WTC11 (cell line): ENCODE measurements at regions not wholly inside any gene's neighbourhood (a gene's known extent, or its start where the extent isn't known, plus 50 kb on each side); places are given as distances from the start of the nearest gene placed in this dataset.

Experiments
- ATAC-seq: fragments of 200-7000 bp; cut with Tn5 transposase; 2 replicates; pipeline ENCODE4 v1.10.0; 2021; ENCODE audit warnings: mild to moderate bottlenecking, moderate library complexity
- CTCF ChIA-PET: fragments of 300-600 bp; sonication (Branson Sonifier 250); formaldehyde crosslinking; loops from one replicate; lab custom pipeline; 2021; ENCODE audit warnings: antibody characterized with exemption; lab: Charles Lee
- POLR2A ChIA-PET: fragments of 350-600 bp; sonication (Branson Sonifier 250); formaldehyde crosslinking; loops from one replicate; lab custom pipeline; 2021; ENCODE audit warnings: antibody characterized with exemption; lab: Charles Lee
- DNase-seq: peaks from one replicate; pipeline ENCODE4 v3.0.0; 2021; ENCODE audit warnings: low spot score
- H3K27ac Mint-ChIP-seq: 2 replicates; pipeline ENCODE4 v1.8.0; 2021; ENCODE audit warnings: mixed read lengths
- H3K27me3 Mint-ChIP-seq: 2 replicates; pipeline ENCODE4 v1.8.0; 2021; ENCODE audit warnings: low read depth, mild to moderate bottlenecking, moderate library complexity, mixed read lengths
- H3K36me3 Mint-ChIP-seq: 2 replicates; pipeline ENCODE4 v1.8.0; 2021; ENCODE audit warnings: mixed read lengths
- H3K4me1 Mint-ChIP-seq: 2 replicates; pipeline ENCODE4 v1.8.0; 2022; ENCODE audit warnings: mixed read lengths
- H3K4me3 Mint-ChIP-seq: 2 replicates; pipeline ENCODE4 v1.8.0; 2021; ENCODE audit warnings: mild to moderate bottlenecking, moderate library complexity, mixed read lengths
- H3K9me3 Mint-ChIP-seq: 2 replicates; pipeline ENCODE4 v1.8.0; 2021; ENCODE audit warnings: mixed read lengths
- CBFB ChIP-seq: sonication (generic); formaldehyde crosslinking; IDR thresholded peaks from 2 replicates; pipeline ENCODE4 v1.8.1; 2022; ENCODE audit warnings: mild to moderate bottlenecking, low read depth, missing genetic modification reagents
- ESRRA ChIP-seq: sonication (generic); formaldehyde crosslinking; IDR thresholded peaks from 2 replicates; pipeline ENCODE4 v1.8.1; 2022; ENCODE audit warnings: mild to moderate bottlenecking, missing genetic modification reagents, borderline replicate concordance
- ETV6 ChIP-seq: sonication (generic); formaldehyde crosslinking; IDR thresholded peaks from 2 replicates; pipeline ENCODE4 v1.8.1; 2022; ENCODE audit warnings: mild to moderate bottlenecking, missing genetic modification reagents
- GABPB1 ChIP-seq: sonication (generic); formaldehyde crosslinking; IDR thresholded peaks from 2 replicates; pipeline ENCODE4 v1.8.1; 2023; ENCODE audit warnings: mild to moderate bottlenecking, missing genetic modification reagents
- HMGA2 ChIP-seq: fragments of 250-450 bp; sonication (Bioruptor Pico); IDR thresholded peaks from 2 replicates; pipeline ENCODE4 v1.4.0; 2021; ENCODE audit warnings: mild to moderate bottlenecking, moderate library complexity
- IRF2 ChIP-seq: sonication (generic); formaldehyde crosslinking; IDR thresholded peaks from 2 replicates; pipeline ENCODE4 v1.8.0; 2022; ENCODE audit warnings: low read depth, missing genetic modification reagents, borderline replicate concordance
- MXD4 ChIP-seq: fragments of 250-450 bp; sonication (Bioruptor Pico); IDR thresholded peaks from 2 replicates; pipeline ENCODE4 v1.8.0; 2021; ENCODE audit warnings: mild to moderate bottlenecking, moderate library complexity, borderline replicate concordance
- NFYB ChIP-seq: sonication (generic); formaldehyde crosslinking; conservative IDR thresholded peaks from 2 replicates; pipeline ENCODE4 v1.8.0; 2022; ENCODE audit warnings: low read depth, missing genetic modification reagents
- SMAD4 ChIP-seq: sonication (generic); formaldehyde crosslinking; IDR thresholded peaks from 2 replicates; pipeline ENCODE4 v1.8.0; 2022; ENCODE audit warnings: mild to moderate bottlenecking, missing genetic modification reagents
- ZNF138 ChIP-seq: sonication (generic); formaldehyde crosslinking; conservative IDR thresholded peaks from 2 replicates; pipeline ENCODE4 v1.8.1; 2022; ENCODE audit warnings: mild to moderate bottlenecking, moderate library complexity, missing genetic modification reagents
- ZNF263 ChIP-seq: sonication (generic); formaldehyde crosslinking; IDR thresholded peaks from 2 replicates; pipeline ENCODE4 v1.8.1; 2022; ENCODE audit warnings: low read depth, mild to moderate bottlenecking, moderate library complexity, missing genetic modification reagents
- ZNF416 ChIP-seq: fragments of 250-450 bp; sonication (Bioruptor Pico); IDR thresholded peaks from 2 replicates; pipeline ENCODE4 v1.9.0; 2021; ENCODE audit warnings: mild to moderate bottlenecking, inconsistent platforms
- TF ChIP-seq, protein P1 (sequence below): fragments of 250-450 bp; sonication (Bioruptor Pico); IDR thresholded peaks from 2 replicates; pipeline ENCODE4 v1.8.0; 2021; ENCODE audit warnings: mild to moderate bottlenecking
- TF ChIP-seq, protein P2 (sequence below): sonication (generic); formaldehyde crosslinking; IDR thresholded peaks from 2 replicates; pipeline ENCODE4 v1.8.1; 2022; ENCODE audit warnings: low read depth, missing genetic modification reagents, borderline replicate concordance
- TF ChIP-seq, protein P3 (sequence below): sonication (generic); formaldehyde crosslinking; IDR thresholded peaks from 2 replicates; pipeline ENCODE4 v1.8.1; 2023; ENCODE audit warnings: mild to moderate bottlenecking, moderate library complexity, missing genetic modification reagents
- TF ChIP-seq, protein P4 (sequence below): sonication (generic); formaldehyde crosslinking; IDR thresholded peaks from 2 replicates; pipeline ENCODE4 v1.8.0; 2022; ENCODE audit warnings: mild to moderate bottlenecking, missing genetic modification reagents
- TF ChIP-seq, protein P5 (sequence below): sonication (generic); formaldehyde crosslinking; IDR thresholded peaks from 2 replicates; pipeline ENCODE4 v1.8.1; 2022; ENCODE audit warnings: mild to moderate bottlenecking, moderate library complexity, missing genetic modification reagents
- TF ChIP-seq, protein P6 (sequence below): sonication (generic); formaldehyde crosslinking; IDR thresholded peaks from 2 replicates; pipeline ENCODE4 v1.8.1; 2022; ENCODE audit warnings: missing genetic modification reagents, borderline replicate concordance
- TF ChIP-seq, protein P7 (sequence below): fragments of 250-450 bp; sonication (Bioruptor Pico); IDR thresholded peaks from 2 replicates; pipeline ENCODE4 v1.9.0; 2021; ENCODE audit warnings: mild to moderate bottlenecking, borderline replicate concordance
- TF ChIP-seq, protein P8 (sequence below): sonication (generic); formaldehyde crosslinking; IDR thresholded peaks from 2 replicates; pipeline ENCODE4 v1.8.0; 2023; ENCODE audit warnings: missing genetic modification reagents

DNA sequence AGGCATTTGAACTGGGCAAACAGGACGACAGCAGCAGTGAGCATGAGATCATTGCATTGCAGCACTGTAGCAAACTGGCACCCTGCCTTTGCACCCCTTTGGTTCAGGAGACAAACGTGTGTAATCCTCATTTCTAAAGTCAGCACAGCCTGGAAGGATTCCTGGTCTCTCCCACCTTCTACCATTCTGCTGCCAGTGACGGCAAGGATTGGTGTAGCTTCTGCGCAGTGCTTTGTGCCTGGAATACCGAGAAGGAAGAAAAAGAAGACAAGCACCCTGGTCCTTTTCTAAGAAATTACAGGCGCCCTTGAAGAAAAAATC lies 805.3 kb downstream of the USP25 start:
- CTCF ChIA-PET, result no interaction called here

DNA sequence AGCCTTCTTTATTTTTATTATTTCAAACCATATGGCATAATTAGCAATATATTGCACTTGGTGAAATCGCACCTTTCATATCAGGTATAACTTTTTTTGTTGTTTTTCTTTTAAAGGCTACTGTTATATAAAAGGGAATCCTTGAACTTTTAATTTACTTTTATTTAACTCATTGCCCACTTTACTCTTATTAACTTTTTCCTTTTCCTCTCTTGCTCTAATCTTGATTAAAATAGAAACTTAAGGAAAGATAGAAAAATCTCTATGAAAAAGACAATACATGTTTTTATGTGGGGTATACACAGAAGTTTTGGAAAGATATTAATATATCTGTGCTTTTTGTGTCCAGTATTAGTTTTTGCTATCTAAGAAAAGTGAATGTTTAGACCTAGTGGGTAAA lies 805.8 kb downstream of the USP25 start:
- Mint-ChIP-seq H3K9me3 (peaks cover 13% of the 10 kb centered on the region), H3K27me3 (no peaks in the 10 kb centered on the region), H3K4me3 (no peak overlapping the region), H3K36me3 (peaks cover 6% of the 10 kb centered on the region; the same call in 1 of the 2 replicates), H3K27ac (no peak overlapping the region), H3K4me1 (peaks cover 6% of the 10 kb centered on the region; the same call in 1 of the 2 replicates)
- ChIA-PET POLR2A (no interaction called here), CTCF (no interaction called here)
- DNase-seq, result no peak
- no peak for ATAC-seq
- TF ChIP-seq, protein P1, sequence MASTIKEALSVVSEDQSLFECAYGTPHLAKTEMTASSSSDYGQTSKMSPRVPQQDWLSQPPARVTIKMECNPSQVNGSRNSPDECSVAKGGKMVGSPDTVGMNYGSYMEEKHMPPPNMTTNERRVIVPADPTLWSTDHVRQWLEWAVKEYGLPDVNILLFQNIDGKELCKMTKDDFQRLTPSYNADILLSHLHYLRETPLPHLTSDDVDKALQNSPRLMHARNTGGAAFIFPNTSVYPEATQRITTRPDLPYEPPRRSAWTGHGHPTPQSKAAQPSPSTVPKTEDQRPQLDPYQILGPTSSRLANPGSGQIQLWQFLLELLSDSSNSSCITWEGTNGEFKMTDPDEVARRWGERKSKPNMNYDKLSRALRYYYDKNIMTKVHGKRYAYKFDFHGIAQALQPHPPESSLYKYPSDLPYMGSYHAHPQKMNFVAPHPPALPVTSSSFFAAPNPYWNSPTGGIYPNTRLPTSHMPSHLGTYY (CRISPR knock-in tag), result no peak
- TF ChIP-seq, protein P2, sequence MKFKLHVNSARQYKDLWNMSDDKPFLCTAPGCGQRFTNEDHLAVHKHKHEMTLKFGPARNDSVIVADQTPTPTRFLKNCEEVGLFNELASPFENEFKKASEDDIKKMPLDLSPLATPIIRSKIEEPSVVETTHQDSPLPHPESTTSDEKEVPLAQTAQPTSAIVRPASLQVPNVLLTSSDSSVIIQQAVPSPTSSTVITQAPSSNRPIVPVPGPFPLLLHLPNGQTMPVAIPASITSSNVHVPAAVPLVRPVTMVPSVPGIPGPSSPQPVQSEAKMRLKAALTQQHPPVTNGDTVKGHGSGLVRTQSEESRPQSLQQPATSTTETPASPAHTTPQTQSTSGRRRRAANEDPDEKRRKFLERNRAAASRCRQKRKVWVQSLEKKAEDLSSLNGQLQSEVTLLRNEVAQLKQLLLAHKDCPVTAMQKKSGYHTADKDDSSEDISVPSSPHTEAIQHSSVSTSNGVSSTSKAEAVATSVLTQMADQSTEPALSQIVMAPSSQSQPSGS, result no peak
- TF ChIP-seq, protein P3, sequence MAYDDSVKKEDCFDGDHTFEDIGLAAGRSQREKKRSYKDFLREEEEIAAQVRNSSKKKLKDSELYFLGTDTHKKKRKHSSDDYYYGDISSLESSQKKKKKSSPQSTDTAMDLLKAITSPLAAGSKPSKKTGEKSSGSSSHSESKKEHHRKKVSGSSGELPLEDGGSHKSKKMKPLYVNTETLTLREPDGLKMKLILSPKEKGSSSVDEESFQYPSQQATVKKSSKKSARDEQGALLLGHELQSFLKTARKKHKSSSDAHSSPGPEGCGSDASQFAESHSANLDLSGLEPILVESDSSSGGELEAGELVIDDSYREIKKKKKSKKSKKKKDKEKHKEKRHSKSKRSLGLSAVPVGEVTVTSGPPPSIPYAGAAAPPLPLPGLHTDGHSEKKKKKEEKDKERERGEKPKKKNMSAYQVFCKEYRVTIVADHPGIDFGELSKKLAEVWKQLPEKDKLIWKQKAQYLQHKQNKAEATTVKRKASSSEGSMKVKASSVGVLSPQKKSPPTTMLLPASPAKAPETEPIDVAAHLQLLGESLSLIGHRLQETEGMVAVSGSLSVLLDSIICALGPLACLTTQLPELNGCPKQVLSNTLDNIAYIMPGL (CRISPR knock-in tag), result no peak
- TF ChIP-seq ZNF263 (no peak), SMAD4 (CRISPR knock-in tag) (no peak), ZNF138 (CRISPR knock-in tag) (no peak), NFYB (CRISPR knock-in tag) (no peak), ETV6 (CRISPR knock-in tag) (no peak), CBFB (CRISPR knock-in tag) (no peak), IRF2 (no peak), ZNF416 (no peak), MXD4 (no peak)
- TF ChIP-seq, protein P4, sequence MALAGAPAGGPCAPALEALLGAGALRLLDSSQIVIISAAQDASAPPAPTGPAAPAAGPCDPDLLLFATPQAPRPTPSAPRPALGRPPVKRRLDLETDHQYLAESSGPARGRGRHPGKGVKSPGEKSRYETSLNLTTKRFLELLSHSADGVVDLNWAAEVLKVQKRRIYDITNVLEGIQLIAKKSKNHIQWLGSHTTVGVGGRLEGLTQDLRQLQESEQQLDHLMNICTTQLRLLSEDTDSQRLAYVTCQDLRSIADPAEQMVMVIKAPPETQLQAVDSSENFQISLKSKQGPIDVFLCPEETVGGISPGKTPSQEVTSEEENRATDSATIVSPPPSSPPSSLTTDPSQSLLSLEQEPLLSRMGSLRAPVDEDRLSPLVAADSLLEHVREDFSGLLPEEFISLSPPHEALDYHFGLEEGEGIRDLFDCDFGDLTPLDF, result no peak
- TF ChIP-seq, protein P5, sequence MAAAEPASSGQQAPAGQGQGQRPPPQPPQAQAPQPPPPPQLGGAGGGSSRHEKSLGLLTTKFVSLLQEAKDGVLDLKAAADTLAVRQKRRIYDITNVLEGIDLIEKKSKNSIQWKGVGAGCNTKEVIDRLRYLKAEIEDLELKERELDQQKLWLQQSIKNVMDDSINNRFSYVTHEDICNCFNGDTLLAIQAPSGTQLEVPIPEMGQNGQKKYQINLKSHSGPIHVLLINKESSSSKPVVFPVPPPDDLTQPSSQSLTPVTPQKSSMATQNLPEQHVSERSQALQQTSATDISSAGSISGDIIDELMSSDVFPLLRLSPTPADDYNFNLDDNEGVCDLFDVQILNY (CRISPR knock-in tag), result no peak
- TF ChIP-seq, protein P6, sequence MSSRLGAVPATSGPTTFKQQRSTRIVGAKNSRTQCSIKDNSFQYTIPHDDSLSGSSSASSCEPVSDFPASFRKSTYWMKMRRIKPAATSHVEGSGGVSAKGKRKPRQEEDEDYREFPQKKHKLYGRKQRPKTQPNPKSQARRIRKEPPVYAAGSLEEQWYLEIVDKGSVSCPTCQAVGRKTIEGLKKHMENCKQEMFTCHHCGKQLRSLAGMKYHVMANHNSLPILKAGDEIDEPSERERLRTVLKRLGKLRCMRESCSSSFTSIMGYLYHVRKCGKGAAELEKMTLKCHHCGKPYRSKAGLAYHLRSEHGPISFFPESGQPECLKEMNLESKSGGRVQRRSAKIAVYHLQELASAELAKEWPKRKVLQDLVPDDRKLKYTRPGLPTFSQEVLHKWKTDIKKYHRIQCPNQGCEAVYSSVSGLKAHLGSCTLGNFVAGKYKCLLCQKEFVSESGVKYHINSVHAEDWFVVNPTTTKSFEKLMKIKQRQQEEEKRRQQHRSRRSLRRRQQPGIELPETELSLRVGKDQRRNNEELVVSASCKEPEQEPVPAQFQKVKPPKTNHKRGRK (CRISPR knock-in tag), result no peak
- TF ChIP-seq, protein P7, sequence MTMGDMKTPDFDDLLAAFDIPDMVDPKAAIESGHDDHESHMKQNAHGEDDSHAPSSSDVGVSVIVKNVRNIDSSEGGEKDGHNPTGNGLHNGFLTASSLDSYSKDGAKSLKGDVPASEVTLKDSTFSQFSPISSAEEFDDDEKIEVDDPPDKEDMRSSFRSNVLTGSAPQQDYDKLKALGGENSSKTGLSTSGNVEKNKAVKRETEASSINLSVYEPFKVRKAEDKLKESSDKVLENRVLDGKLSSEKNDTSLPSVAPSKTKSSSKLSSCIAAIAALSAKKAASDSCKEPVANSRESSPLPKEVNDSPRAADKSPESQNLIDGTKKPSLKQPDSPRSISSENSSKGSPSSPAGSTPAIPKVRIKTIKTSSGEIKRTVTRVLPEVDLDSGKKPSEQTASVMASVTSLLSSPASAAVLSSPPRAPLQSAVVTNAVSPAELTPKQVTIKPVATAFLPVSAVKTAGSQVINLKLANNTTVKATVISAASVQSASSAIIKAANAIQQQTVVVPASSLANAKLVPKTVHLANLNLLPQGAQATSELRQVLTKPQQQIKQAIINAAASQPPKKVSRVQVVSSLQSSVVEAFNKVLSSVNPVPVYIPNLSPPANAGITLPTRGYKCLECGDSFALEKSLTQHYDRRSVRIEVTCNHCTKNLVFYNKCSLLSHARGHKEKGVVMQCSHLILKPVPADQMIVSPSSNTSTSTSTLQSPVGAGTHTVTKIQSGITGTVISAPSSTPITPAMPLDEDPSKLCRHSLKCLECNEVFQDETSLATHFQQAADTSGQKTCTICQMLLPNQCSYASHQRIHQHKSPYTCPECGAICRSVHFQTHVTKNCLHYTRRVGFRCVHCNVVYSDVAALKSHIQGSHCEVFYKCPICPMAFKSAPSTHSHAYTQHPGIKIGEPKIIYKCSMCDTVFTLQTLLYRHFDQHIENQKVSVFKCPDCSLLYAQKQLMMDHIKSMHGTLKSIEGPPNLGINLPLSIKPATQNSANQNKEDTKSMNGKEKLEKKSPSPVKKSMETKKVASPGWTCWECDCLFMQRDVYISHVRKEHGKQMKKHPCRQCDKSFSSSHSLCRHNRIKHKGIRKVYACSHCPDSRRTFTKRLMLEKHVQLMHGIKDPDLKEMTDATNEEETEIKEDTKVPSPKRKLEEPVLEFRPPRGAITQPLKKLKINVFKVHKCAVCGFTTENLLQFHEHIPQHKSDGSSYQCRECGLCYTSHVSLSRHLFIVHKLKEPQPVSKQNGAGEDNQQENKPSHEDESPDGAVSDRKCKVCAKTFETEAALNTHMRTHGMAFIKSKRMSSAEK, result no peak

More for the DNA sequence above, 805.3 kb downstream of the USP25 start:
- DNase-seq (no peak), ATAC-seq (no peak)
- POLR2A ChIA-PET, result no interaction called here
- H3K4me3 Mint-ChIP-seq, result no peak overlapping the region
- no peaks in the 10 kb centered on the region for H3K27me3 Mint-ChIP-seq
- H3K36me3 Mint-ChIP-seq, result peaks cover 6% of the 10 kb centered on the region; the same call in 1 of the 2 replicates
- peaks cover 15% of the 10 kb centered on the region for H3K9me3 Mint-ChIP-seq
- H3K4me1 Mint-ChIP-seq, result peaks cover 6% of the 10 kb centered on the region; the same call in 1 of the 2 replicates
- 0 out of 2 replicates have a peak overlapping the region, but pooled peaks have one; percentile 4 for H3K27ac Mint-ChIP-seq
- TF ChIP-seq ESRRA (no peak), GABPB1 (CRISPR knock-in tag) (no peak), HMGA2 (CRISPR knock-in tag) (no peak), ZNF138 (CRISPR knock-in tag) (no peak)
- TF ChIP-seq, protein P1 (CRISPR knock-in tag), result no peak
- TF ChIP-seq, protein P8, sequence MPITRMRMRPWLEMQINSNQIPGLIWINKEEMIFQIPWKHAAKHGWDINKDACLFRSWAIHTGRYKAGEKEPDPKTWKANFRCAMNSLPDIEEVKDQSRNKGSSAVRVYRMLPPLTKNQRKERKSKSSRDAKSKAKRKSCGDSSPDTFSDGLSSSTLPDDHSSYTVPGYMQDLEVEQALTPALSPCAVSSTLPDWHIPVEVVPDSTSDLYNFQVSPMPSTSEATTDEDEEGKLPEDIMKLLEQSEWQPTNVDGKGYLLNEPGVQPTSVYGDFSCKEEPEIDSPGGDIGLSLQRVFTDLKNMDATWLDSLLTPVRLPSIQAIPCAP, result no peak
